Thoracic aorta (tissue), 2 donors: ENCODE measurements at regions not wholly inside any gene's neighbourhood (a gene's known extent, or its start where the extent isn't known, plus 50 kb on each side); places are given as distances from the start of the nearest gene placed in this dataset.

ENCODE experiments used
- ATAC-seq: fragments of 150-250 bp; one replicate; pipeline ENCODE4 v1.8.0; 2017; ENCODE audit warnings: low read depth; ENCODE audit not compliant: insufficient number of reproducible peaks, low FRiP score
- DNase-seq: peaks from one replicate; pipeline ENCODE4 v3.0.0-alpha.2; 2020; ENCODE audit warnings: low spot score
- H3K27ac ChIP-seq, 2 donors: fragments of 200-600 bp; sonication (generic); 1 replicate in 1 of 2; 2 replicates in 1 of 2; pipeline ENCODE4 v1.5.1; 2016; ENCODE audit warnings: mild to moderate bottlenecking in 2 of 2, moderate library complexity in 2 of 2
- H3K27me3 ChIP-seq: fragments of 200-600 bp; sonication (generic); replicated peaks from 2 replicates; pipeline ENCODE4 v1.6.0; 2016; ENCODE audit warnings: mild to moderate bottlenecking; ENCODE audit not compliant: insufficient read depth
- H3K36me3 ChIP-seq: fragments of 200-600 bp; sonication (generic); one replicate; pipeline ENCODE4 v1.5.1; 2016
- H3K4me1 ChIP-seq, 2 donors: fragments of 200-600 bp; sonication (generic); 1 replicate in 1 of 2; 2 replicates in 1 of 2; pipeline versions ENCODE4 v1.5.1 to v1.6.0; 2016; ENCODE audit warnings: low read depth in 2 of 2, mild to moderate bottlenecking in 1 of 2; ENCODE audit not compliant: control insufficient read depth in 1 of 2
- H3K4me3 ChIP-seq: fragments of 200-600 bp; sonication (generic); 2 replicates; pipeline ENCODE4 v1.5.1; 2016; ENCODE audit warnings: mild to moderate bottlenecking
- H3K9me3 ChIP-seq: fragments of 200-600 bp; sonication (generic); 2 replicates; pipeline ENCODE4 v1.5.1; 2016
- TF ChIP-seq, protein P1 (sequence below): fragments of 200-600 bp; sonication (generic); IDR thresholded peaks from one replicate; pipeline ENCODE4 v1.5.1; 2019; ENCODE audit warnings: antibody characterized with exemption

DNA sequence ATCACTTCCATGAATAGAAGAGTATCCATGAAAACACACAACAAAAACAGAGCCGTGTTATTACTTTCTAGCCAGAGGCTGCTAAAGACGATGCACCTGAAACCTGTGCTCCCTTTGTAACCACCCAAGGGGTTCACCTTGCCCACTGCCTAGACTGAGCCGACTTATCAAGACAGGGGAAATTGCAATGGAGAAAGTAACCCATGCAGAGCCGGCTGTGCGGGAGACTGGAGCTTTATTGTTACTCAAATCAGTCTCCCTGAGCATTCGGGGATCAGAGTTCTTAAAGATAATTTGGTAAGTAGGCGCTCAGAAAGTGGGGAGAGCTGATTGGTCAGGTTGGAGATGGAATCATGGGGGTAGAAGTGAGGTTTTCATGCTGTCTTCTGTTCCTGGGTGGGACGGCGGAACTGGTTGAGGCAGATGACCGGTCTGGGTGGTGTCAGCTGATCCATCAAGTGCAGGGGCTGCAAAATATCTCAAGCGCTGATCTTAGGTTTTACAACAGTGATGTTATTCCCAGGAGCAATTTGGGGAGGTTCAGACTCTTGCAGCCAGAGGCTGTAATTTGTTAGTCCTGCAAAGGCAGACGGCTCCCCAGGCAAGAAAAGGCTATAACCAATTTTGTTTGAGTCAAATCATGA lies 366.6 kb downstream of the PREX1 start:
- H3K27me3 ChIP-seq, result no peaks in the 10 kb centered on the region
- TF ChIP-seq, protein P1, sequence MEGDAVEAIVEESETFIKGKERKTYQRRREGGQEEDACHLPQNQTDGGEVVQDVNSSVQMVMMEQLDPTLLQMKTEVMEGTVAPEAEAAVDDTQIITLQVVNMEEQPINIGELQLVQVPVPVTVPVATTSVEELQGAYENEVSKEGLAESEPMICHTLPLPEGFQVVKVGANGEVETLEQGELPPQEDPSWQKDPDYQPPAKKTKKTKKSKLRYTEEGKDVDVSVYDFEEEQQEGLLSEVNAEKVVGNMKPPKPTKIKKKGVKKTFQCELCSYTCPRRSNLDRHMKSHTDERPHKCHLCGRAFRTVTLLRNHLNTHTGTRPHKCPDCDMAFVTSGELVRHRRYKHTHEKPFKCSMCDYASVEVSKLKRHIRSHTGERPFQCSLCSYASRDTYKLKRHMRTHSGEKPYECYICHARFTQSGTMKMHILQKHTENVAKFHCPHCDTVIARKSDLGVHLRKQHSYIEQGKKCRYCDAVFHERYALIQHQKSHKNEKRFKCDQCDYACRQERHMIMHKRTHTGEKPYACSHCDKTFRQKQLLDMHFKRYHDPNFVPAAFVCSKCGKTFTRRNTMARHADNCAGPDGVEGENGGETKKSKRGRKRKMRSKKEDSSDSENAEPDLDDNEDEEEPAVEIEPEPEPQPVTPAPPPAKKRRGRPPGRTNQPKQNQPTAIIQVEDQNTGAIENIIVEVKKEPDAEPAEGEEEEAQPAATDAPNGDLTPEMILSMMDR, result no peak
- H3K4me3 ChIP-seq, result no peak overlapping the region
- H3K36me3 ChIP-seq, result no peaks in the 10 kb centered on the region
- ATAC-seq, result no peak
- no peaks in the 10 kb centered on the region for H3K4me1 ChIP-seq
- H3K27ac ChIP-seq, result no peak overlapping the region
- no peak for DNase-seq
- H3K9me3 ChIP-seq, result no peaks in the 10 kb centered on the region

DNA sequence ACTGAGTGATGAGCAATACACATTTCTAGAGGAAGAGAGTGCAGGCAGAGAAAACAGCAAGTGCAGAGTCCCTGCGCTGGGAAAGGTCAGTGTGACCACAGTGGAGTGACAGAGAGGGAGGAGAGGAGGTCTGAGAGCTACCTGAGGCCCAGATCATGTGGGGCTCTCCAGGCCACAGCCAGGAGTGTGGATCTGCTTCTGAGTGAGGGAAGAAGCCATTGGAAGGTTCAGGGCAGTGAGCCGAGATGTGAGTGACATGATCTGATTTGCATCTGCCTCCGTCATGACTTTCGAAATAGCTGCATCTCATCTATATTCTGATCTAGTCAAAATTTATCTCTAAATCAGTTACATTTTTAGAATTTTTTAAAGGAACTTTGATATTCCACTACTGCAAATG lies 367.1 kb downstream of the PREX1 start:
- Histone ChIP-seq H3K4me3 (no peak overlapping the region), H3K4me1 (no peaks in the 10 kb centered on the region), H3K27me3 (no peaks in the 10 kb centered on the region), H3K36me3 (no peaks in the 10 kb centered on the region), H3K9me3 (no peaks in the 10 kb centered on the region), H3K27ac (no peak overlapping the region)
- ATAC-seq (no peak), DNase-seq (no peak)
- TF ChIP-seq, protein P1, result no peak

DNA sequence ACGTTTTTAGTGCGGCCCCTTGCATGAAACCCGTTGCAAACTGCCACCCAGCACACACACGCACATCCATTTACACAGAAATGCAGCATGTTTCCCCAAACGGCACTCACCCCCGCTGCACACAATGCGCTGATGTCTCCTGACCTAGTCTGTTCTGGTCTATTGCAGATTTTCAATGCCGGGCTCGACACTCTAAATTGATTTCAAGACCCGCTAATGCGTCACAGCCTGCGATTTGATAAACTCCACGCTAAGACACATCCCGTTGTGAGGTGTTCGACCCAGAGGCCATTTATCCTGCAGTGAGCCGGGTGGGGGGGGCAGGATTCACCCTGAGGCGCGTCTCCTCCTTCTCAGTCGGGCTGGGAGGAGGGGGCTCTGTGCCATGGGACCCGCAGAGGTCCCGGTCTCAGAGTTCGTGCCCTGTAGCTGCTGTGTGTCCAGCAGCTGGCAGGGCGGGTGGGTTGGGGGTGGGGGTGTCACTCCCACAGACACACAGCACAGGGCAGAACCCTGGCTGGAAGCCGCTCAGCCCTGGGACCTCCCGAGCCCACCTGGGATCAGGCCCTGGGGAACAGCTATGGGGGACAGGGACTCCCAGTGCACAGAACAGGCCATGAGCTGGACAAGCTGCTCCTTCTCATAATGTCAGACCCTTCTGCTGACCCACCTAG lies 367.9 kb downstream of the PREX1 start:
- no peak for DNase-seq
- TF ChIP-seq, protein P1, result no peak

GRCh38 chr20:48458601-48459385 lies 369.0 kb downstream of the PREX1 start:
- Histone ChIP-seq H3K27ac (no peak overlapping the region), H3K4me3 (no peak overlapping the region), H3K27me3 (no peaks in the 10 kb centered on the region), H3K4me1 (no peaks in the 10 kb centered on the region), H3K36me3 (no peaks in the 10 kb centered on the region), H3K9me3 (no peaks in the 10 kb centered on the region)
- DNase-seq (no peak), ATAC-seq (no peak)
- TF ChIP-seq, protein P1, result no peak

More for the DNA sequence above, 367.9 kb downstream of the PREX1 start:
- Histone ChIP-seq H3K4me1 (no peaks in the 10 kb centered on the region), H3K4me3 (no peak overlapping the region), H3K27ac (no peak overlapping the region), H3K36me3 (no peaks in the 10 kb centered on the region), H3K27me3 (no peaks in the 10 kb centered on the region), H3K9me3 (no peaks in the 10 kb centered on the region)
- ATAC-seq, result no peak

DNA sequence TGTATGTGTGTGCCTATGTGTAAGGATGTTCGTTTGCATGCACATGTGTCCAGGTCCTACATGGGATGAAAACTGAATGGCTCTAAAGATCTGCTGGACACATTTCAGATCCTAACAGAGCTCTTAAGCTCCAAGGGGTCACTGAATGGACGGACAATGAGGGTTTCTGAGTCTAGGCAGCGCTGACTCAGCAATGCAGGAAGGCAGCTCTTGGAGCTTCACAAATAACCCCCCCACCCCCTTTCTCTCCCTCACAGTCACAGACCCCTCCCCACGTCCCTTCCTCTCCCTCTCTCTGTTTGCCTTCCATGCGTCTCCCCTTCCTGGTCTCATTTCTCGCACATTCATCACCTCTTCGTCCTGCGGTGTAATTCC lies 369.8 kb downstream of the PREX1 start:
- TF ChIP-seq, protein P1, result no peak
- no peaks in the 10 kb centered on the region for H3K9me3 ChIP-seq
- H3K4me1 ChIP-seq, result no peaks in the 10 kb centered on the region
- DNase-seq (no peak), ATAC-seq (no peak)
- H3K4me3 ChIP-seq, result no peak overlapping the region
- H3K27ac ChIP-seq, result no peak overlapping the region
- H3K27me3 ChIP-seq, result no peaks in the 10 kb centered on the region
- no peaks in the 10 kb centered on the region for H3K36me3 ChIP-seq
